NCI-H2081 treated with DMSO at 0.1 percent for 48 hours (cell line): ENCODE measurements at regions not wholly inside any gene's neighbourhood (a gene's known extent, or its start where the extent isn't known, plus 50 kb on each side); places are given as distances from the start of the nearest gene placed in this dataset.
"Not testable (repeated sequence)": the region's sequence is repeated elsewhere in the genome, so short reads cannot be mapped to it uniquely, and the experiment has no call there.

Source experiments
- DNase-seq: peaks from one replicate; lab custom pipeline; 2025; lab: John Stamatoyannopoulos, UW

- DNase-seq: no peak
These were observed 104.9 kb upstream of the ZWINT start for GRCh38 chr10:56466005-56466404.

- DNase-seq: no peak
These were observed 88.7 kb upstream of the ZWINT start for GRCh38 chr10:56449770-56450169.

- DNase-seq: not testable (repeated sequence)
These were observed 86.6 kb upstream of the ZWINT start for GRCh38 chr10:56447613-56448012.

GRCh38 chr10:56441337-56441736 lies 80.3 kb upstream of the ZWINT start:
- not testable (repeated sequence) for DNase-seq
